ENCODE measurements at regions not wholly inside any gene's neighbourhood (a gene's known extent, or its start where the extent isn't known, plus 50 kb on each side); places are given as distances from the start of the nearest gene placed in this dataset.

DNA sequence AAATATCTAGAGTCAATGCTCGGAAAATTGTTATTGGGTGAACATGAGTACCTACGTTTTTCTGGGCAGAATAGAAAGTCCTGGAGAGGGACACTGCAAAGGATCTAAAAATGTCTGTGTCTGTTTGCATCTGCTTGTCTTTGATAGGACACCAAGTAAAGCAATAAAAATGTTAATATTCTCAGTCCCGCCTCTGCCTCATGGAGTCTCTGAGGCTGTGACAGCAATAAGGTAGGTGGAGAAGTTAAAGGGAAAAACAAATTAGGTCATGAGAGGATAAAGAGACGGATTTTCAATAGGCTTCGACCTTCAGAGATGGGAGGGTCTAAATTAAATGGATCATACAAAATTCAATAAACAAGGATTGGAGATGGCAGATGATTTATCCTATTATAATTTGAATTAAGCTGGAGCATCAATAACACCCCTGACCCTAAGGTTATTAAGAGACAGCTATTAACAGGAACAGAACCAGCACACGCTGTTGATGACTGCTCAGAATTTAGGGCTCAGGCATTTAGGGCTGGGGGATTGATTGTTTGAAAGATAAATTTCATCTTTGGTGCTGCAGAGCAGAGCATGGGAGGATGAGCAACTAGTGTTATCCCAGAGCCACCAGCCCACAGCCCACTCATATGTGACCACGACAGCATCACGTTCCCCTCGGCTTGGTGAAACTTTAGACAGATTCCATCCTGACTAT lies 620.3 kb upstream of the CDH4 start:
- Mint-ChIP-seq H3K4me3 (no peak overlapping the region), H3K27me3 (no peaks in the 10 kb centered on the region), H3K36me3 (ENCODE audit: low read depth) (no peaks in the 10 kb centered on the region), H3K9me3 (no peaks in the 10 kb centered on the region), H3K27ac (no peak overlapping the region), H3K4me1 (ENCODE audit: low read depth) (no peaks in the 10 kb centered on the region)
- DNase-seq = no peak

DNA sequence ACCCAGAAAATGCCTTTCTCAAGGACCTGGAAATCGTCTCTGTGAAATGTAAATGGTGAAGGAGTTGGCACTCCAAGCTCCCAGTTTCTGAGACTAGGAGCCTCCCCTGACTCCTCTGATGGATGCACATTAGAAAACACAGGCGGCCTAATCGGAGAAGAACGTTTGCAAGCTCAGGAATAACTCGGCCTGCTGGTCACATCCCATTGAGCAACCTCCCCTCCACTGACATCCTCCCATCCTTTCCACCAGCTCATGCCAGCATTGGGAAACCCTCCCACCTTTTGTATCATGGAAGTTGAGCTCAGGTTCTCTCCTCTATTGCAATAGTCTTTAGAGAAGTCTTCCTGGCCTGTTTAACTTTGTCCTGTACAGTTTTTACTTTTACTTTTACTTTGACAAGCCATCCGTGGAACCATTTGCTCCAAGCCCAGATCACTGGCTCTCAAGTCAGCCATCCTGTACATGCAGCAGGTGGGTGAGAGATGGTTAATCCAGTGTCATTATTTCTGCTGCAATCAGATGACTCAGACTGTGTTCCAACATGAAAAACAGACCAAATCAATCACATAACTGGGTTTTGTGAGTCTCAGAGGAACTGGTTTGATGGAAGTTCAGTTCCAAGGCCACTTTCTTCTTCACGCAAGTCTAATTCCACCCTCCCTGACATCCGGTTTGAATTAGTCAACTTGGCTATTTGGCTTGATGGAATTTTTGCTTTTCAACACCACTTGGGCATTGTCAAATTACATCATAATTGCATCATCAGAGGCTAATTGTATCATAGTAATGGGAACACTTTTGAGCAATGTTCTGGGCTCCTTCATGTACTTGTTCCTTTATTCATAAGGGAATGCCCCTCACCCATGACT lies 619.4 kb upstream of the CDH4 start:
- no peak overlapping the region for H3K27ac Mint-ChIP-seq
- DNase-seq = no peak
- H3K36me3 Mint-ChIP-seq (ENCODE audit: low read depth) = no peaks in the 10 kb centered on the region
- H3K9me3 Mint-ChIP-seq = no peaks in the 10 kb centered on the region
- no peak overlapping the region for H3K4me3 Mint-ChIP-seq
- no peaks in the 10 kb centered on the region for H3K4me1 Mint-ChIP-seq (ENCODE audit: low read depth)
- H3K27me3 Mint-ChIP-seq = no peaks in the 10 kb centered on the region

DNA sequence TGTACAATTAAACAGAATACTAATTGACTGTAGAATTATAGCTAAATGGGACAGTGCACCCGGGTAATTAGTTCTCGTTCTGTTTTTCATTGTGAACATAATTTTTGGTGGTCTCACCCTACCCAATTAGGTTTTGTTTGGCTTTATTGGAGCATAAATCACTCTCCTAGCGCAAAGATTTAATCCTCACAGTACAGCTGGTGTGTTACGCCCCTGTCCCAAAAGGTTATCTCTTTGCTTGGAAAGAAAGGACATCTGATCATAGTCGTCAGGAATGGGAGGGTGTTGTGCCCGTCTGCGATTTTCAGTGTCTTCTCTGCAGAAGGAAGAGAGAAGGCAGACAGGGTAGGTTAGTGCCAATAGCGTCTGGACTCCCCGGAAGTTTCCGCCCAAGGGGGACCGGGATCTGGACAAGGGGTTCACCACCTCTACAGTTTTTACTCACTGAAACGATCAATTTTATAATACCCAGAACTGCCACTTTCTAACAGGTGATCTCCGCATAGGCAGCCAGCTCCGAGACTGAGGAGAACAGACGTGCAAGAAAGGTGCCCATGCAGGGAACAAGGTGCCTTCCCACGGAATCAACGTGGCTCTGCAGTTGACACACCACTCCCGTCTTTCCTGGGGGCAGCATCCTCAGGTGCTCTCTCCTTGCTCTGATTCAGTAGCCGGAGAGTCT lies 617.4 kb upstream of the CDH4 start:
- Mint-ChIP-seq H3K4me3 (no peak overlapping the region), H3K9me3 (no peaks in the 10 kb centered on the region), H3K36me3 (ENCODE audit: low read depth) (no peaks in the 10 kb centered on the region), H3K27ac (no peak overlapping the region), H3K27me3 (no peaks in the 10 kb centered on the region), H3K4me1 (ENCODE audit: low read depth) (no peaks in the 10 kb centered on the region)
- DNase-seq = no peak

DNA sequence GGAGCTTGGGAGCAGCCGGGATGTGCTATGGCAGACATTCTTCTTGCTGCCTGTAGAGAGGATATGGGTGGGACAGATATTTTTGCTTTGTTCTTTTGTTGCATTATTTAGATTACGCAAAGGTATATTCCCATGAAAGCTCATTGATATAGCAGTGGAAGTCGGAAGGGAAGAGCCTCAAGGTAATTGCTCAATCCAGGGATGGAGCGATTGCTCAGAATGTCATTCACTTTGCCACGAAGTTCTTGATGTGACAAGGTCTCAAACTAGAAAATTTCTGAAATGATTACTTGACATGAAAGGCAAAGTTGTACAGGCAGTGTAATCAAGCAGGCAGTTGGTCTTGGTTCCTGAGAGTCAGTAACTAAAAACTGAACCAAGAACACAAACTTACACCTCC lies 615.6 kb upstream of the CDH4 start:
- Mint-ChIP-seq H3K27me3 (no peaks in the 10 kb centered on the region), H3K9me3 (no peaks in the 10 kb centered on the region), H3K4me1 (ENCODE audit: low read depth) (no peaks in the 10 kb centered on the region), H3K4me3 (no peak overlapping the region), H3K36me3 (ENCODE audit: low read depth) (no peaks in the 10 kb centered on the region), H3K27ac (no peak overlapping the region)
- no peak for DNase-seq

DNA sequence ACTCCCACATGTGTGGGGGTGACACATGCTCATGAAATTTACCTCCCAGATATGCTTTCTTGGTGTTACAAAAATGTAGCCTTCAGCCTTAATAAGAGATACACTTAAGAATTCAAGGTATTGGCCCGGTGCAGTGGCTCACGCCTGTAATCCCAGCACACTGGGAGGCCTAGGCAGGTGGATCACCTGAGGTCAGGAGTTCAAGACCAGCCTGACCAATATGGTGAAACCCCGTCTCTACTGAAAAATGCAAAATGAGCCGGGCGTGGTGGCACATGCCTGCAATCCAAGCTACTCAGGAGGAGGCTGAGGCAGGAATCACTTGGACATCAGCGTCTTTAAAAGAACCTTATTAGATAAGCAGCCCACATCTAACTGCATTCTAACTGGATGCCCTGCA lies 614.3 kb upstream of the CDH4 start:
- Mint-ChIP-seq H3K4me3 (no peak overlapping the region), H3K27me3 (no peaks in the 10 kb centered on the region), H3K36me3 (ENCODE audit: low read depth) (no peaks in the 10 kb centered on the region), H3K27ac (no peak overlapping the region), H3K4me1 (ENCODE audit: low read depth) (no peaks in the 10 kb centered on the region), H3K9me3 (no peaks in the 10 kb centered on the region)
- DNase-seq = no peak

DNA sequence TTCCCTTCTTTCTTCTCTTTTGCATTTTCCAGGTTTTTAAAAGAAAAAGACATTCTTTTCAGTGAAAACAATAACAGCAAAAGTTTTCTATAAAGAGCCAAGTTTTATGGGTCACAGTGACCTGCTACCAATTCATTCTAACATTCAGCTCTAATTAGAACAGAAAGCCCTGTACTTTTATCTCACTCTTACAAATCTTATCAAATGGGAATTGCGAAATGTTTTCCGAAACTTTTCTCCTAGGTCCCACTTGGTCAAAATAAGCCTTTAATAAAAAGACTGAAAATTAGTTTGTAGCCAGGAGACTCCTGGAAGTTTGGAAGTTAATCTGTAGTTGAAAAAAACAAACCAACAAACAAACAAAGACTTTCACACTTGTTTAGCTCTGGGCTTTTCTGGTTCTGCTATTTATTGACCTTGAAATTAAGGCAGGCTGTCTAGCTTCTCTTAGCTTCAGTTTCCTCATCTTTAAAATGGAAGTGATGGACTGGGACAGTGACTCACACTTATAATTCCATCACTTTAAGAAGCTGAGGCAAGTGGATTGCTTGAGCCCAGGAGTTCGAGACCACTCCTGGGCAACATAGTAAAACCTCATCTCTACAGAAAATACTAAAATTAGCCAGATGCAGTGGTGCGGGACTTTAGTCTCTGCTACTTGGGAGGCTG lies 613.5 kb upstream of the CDH4 start:
- H3K36me3 Mint-ChIP-seq (ENCODE audit: low read depth) = no peaks in the 10 kb centered on the region

DNA sequence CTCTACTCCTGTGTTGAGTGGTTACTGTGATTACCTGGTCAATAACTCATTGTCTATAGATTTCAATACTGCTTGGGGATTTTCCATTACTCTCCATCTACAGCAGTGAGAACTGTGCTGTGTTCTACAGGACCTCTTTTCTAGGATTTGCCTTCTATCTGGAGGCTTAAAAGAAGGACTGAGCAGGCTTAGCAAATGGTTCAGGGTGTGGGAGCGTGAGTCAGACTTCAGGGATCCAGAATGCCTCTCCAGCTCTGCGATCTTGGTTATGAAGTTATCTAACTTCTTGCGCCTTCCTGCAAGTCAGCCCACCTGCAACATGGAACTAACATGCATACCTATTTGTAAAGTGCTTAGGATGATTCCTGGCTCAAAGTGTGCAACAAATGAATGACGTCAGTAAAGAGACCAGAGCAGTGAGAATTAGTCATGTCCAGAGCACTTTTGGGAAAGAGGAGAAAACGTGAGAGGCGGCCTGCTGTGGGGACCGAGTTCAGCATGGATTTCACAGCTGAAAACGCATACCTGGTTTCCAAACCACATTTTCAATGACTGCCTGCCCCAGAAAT lies 610.1 kb upstream of the CDH4 start:
- H3K4me1 Mint-ChIP-seq (ENCODE audit: low read depth) = no peaks in the 10 kb centered on the region
- H3K9me3 Mint-ChIP-seq = no peaks in the 10 kb centered on the region
- H3K4me3 Mint-ChIP-seq = no peak overlapping the region
- DNase-seq = no peak
- no peak overlapping the region for H3K27ac Mint-ChIP-seq
- peaks cover 4% of the 10 kb centered on the region for H3K27me3 Mint-ChIP-seq
- no peaks in the 10 kb centered on the region for H3K36me3 Mint-ChIP-seq (ENCODE audit: low read depth)

More for the DNA sequence above, 613.5 kb upstream of the CDH4 start:
- Mint-ChIP-seq H3K27me3 (no peaks in the 10 kb centered on the region), H3K27ac (no peak overlapping the region), H3K4me3 (no peak overlapping the region), H3K4me1 (ENCODE audit: low read depth) (no peaks in the 10 kb centered on the region), H3K9me3 (no peaks in the 10 kb centered on the region)
- DNase-seq = no peak

DNA sequence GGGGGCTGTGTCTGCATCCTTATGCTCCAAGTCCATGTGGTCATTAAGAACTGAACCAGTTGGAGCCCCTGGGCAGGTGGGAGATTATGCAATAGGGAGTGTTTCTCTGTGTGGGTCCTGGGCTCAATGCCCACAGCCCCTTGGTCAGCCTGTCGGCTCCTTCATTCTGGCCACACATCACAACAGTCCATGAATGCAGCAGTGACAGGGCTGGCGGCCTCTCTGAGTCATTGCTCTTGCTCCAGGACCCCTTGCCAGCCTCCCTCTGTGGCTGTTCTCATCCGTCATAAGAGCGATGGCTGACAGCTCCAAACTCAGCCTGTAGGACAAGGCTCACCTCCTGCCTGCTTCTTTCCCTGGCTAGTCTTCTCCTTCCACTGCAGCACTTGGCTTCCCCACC lies 609.5 kb upstream of the CDH4 start:
- Mint-ChIP-seq H3K27ac (no peak overlapping the region), H3K4me1 (ENCODE audit: low read depth) (no peaks in the 10 kb centered on the region), H3K9me3 (no peaks in the 10 kb centered on the region), H3K36me3 (ENCODE audit: low read depth) (no peaks in the 10 kb centered on the region), H3K27me3 (peaks cover 4% of the 10 kb centered on the region), H3K4me3 (no peak overlapping the region)
- DNase-seq = no peak

DNA sequence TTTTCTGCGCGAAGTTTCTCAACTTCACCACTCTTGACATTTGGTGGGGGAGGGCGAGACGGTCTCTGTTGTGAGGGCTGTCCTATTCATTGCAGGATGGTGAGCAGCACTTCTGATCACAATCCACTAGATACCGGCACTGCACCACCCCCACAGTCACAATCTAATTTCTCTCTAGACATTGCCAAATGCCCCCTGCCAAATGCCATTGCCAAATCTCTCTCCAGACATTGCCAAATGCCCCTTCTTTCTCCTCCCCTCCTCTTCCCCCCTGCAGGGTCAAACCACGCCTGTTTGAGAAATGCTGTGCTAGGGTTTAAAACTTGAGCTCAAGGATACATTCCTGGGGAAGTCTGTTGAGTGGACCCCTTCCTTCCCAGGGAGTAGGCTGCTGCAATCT lies 603.5 kb upstream of the CDH4 start:
- H3K27ac Mint-ChIP-seq = no peak overlapping the region
- H3K4me1 Mint-ChIP-seq (ENCODE audit: low read depth) = no peaks in the 10 kb centered on the region
- peaks cover 4% of the 10 kb centered on the region for H3K9me3 Mint-ChIP-seq
- DNase-seq = no peak
- H3K4me3 Mint-ChIP-seq = no peak overlapping the region
- H3K36me3 Mint-ChIP-seq (ENCODE audit: low read depth) = no peaks in the 10 kb centered on the region
- H3K27me3 Mint-ChIP-seq = peaks cover 7% of the 10 kb centered on the region

DNA sequence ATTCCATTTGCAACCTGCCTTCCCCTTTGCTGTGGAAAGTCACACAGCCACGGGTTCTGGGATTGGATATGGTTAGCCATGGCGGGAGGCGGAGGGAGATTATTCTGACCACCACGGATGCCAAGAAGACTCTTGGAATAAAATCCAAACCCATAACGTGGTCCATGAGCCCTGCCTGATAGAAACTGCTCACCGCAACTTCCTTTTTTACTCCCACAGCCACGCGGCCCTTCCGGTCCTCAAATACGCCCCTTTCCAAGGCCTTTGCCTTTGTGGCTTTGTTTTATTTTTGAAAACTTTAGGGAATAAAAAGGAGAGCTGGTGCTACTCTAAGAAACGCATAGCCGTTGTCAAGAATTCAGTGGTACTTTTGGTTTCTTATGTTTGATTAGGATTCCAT lies 602.5 kb upstream of the CDH4 start:
- Mint-ChIP-seq H3K27me3 (peaks cover 7% of the 10 kb centered on the region), H3K36me3 (ENCODE audit: low read depth) (no peaks in the 10 kb centered on the region)

DNA sequence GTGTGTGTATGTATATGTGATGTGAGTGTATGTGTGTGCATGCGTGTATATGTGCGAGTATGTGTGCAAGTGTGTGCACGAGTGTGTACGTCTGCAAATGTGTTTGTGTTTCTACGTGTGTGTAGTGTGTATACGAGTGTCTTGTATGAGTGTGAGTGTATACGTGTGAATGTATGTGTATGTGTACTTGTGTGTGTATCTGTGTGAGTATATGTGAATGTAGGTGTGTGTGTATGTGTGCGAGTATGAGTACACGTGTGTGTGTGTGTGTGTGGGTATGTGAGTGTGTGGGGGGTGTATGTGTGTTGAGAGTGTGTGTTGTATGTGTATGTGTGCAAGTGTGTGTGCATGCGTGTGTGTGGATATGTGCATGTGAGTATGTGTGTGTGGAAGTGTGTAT lies 602.0 kb upstream of the CDH4 start:
- Mint-ChIP-seq H3K4me3 (no peak overlapping the region), H3K27ac (no peak overlapping the region), H3K36me3 (ENCODE audit: low read depth) (no peaks in the 10 kb centered on the region), H3K27me3 (peaks cover 6% of the 10 kb centered on the region), H3K4me1 (ENCODE audit: low read depth) (no peaks in the 10 kb centered on the region), H3K9me3 (peaks cover 4% of the 10 kb centered on the region)
- DNase-seq = no peak

More for the DNA sequence above, 602.5 kb upstream of the CDH4 start:
- no peak overlapping the region for H3K4me3 Mint-ChIP-seq
- DNase-seq = no peak
- no peak overlapping the region for H3K27ac Mint-ChIP-seq
- H3K9me3 Mint-ChIP-seq = peaks cover 4% of the 10 kb centered on the region
- no peaks in the 10 kb centered on the region for H3K4me1 Mint-ChIP-seq (ENCODE audit: low read depth)

DNA sequence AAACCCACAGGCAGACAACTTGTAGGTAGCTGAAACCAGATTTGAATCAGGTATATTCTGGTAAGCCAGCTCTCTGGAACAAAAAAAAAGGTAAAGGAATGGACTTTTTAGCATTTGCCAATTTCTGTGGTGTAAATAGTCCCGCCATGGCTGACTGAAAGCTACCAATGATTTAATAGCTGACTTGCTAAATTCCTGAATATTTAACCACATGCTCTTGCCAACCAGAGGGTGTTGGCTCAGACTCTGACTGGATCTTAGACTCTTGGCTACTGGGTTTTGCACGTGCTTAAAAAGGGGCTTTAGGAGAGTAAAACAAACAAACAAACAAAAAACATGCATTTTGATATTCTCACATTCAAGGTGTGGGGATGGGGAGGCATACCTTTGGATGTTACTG lies 600.0 kb upstream of the CDH4 start:
- Mint-ChIP-seq H3K27me3 (peaks cover 15% of the 10 kb centered on the region), H3K4me1 (ENCODE audit: low read depth) (no peaks in the 10 kb centered on the region), H3K4me3 (no peak overlapping the region), H3K27ac (no peak overlapping the region), H3K36me3 (ENCODE audit: low read depth) (no peaks in the 10 kb centered on the region), H3K9me3 (peaks cover 10% of the 10 kb centered on the region)
- no peak for DNase-seq

DNA sequence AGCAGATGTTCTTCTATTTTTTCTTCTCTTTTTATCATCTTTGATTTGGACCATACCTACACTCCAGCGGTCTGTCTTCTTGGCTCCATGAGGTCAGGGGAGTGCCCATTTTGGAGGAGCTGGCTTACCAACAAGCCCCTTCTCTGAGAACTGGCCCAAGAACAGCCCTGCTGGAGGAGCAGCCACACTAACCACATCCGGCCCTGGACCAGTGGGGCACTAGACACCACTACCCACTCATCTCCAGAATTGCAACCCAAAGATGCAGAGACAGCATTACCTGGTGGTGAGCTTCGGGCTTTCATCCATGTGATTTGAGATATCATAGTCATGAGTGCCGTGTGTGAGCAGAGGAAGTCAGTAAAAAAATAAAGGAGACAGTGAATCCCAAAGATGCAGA lies 599.4 kb upstream of the CDH4 start:
- peaks cover 10% of the 10 kb centered on the region for H3K9me3 Mint-ChIP-seq
- peaks cover 15% of the 10 kb centered on the region for H3K27me3 Mint-ChIP-seq
- H3K4me1 Mint-ChIP-seq (ENCODE audit: low read depth) = no peaks in the 10 kb centered on the region
- no peak for DNase-seq
- no peaks in the 10 kb centered on the region for H3K36me3 Mint-ChIP-seq (ENCODE audit: low read depth)
- no peak overlapping the region for H3K4me3 Mint-ChIP-seq
- H3K27ac Mint-ChIP-seq = no peak overlapping the region

DNA sequence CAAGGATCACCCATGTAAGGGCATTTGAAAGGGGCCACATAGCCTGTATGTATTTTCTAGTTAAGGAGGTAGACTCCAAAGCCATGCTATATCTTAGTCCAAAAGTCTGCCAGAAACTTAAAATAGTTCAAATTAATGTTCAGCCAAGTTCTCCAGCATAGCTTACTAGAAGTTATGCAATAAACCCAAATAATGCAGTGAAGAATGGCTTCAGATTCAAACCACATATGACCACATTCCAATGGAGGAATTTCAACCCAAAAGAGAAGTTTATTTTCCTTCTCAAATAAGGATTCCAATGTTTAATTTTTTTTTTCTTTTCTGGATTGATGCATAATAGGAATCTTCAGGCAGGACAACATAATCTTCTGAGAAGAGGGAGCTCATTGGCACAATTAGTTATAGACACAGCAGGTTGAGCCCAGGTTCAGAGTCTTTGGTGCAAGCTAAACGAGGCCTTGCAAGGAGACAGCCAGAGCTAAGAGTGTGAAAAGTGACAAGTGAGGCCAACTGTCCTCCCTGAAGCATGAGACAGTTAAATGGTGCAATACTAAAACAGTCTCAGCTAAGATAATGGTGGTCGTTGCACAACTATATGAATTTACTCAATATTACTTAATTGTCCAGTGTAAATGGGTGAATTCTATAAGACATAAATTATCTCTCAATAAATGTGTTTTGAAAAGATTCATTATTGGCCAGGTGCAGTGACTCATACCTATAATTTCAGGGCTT lies 598.8 kb upstream of the CDH4 start:
- Mint-ChIP-seq H3K4me3 (no peak overlapping the region), H3K27ac (no peak overlapping the region), H3K9me3 (peaks cover 10% of the 10 kb centered on the region), H3K4me1 (ENCODE audit: low read depth) (no peaks in the 10 kb centered on the region), H3K27me3 (peaks cover 15% of the 10 kb centered on the region), H3K36me3 (ENCODE audit: low read depth) (no peaks in the 10 kb centered on the region)
- DNase-seq = no peak
